ENCODE measurements at regions not wholly inside any gene's neighbourhood (a gene's known extent, or its start where the extent isn't known, plus 50 kb on each side); places are given as distances from the start of the nearest gene placed in this dataset.

GRCh38 chr9:108052431-108053080 lies 563.0 kb upstream of the KLF4 start (continued):
- TF ChIP-seq ZNF331 (CRISPR knock-in tag; IDR thresholded peaks at IDR 0.05; ENCODE audit: low read depth), result no peak
- TF ChIP-seq ETS1 (IDR thresholded peaks at IDR 0.05), result no peak
- no peak for TF ChIP-seq CREB1 (CRISPR knock-in tag; IDR thresholded peaks at IDR 0.05; ENCODE audit: low read depth)
- TF ChIP-seq JUNB (IDR thresholded peaks at IDR 0.05; ENCODE audit: unreplicated experiment), result no peak
- no peak for TF ChIP-seq NANOG (IDR thresholded peaks at IDR 0.05; ENCODE audit: borderline replicate concordance)

GRCh38 chr9:108050894-108051293 lies 561.3 kb upstream of the KLF4 start:
- Histone ChIP-seq H3K4me2 (no peak overlapping the region), H3F3A (replicated peaks; ENCODE audit: low read depth) (no peaks in the 10 kb centered on the region), H3K27ac (ENCODE audit: low read depth) (no peak overlapping the region), H4K20me1 (replicated peaks; ENCODE audit: insufficient read depth) (no peaks in the 10 kb centered on the region), H3K4me1 (ENCODE audit: insufficient read depth) (peaks cover 13% of the 10 kb centered on the region), H3K79me2 (replicated peaks; ENCODE audit: insufficient read depth) (no peaks in the 10 kb centered on the region), H3K36me3 (ENCODE audit: insufficient read depth) (no peaks in the 10 kb centered on the region), H3K9me2 (ENCODE audit: insufficient read depth) (peaks cover 6% of the 10 kb centered on the region; the same call in 1 of the 2 replicates), H3K27me3 (ENCODE audit: insufficient read depth) (no peaks in the 10 kb centered on the region), H3K4me3 (no peak overlapping the region), H2AFZ (no peak overlapping the region)
- peaks cover 16% of the 10 kb centered on the region for H3K4me1 Mint-ChIP-seq
- ATAC-seq (no peak), DNase-seq (ENCODE audit: low spot score) (no peak)
- no peak for TF ChIP-seq POLR2AphosphoS5 (IDR thresholded peaks at IDR 0.05; ENCODE audit: low read depth)
- no peak for TF ChIP-seq EZH2phosphoT487 (IDR thresholded peaks at IDR 0.05; ENCODE audit: unreplicated experiment)
- no peak for TF ChIP-seq ZNF331 (CRISPR knock-in tag; IDR thresholded peaks at IDR 0.05; ENCODE audit: low read depth)
- TF ChIP-seq ETS1 (IDR thresholded peaks at IDR 0.05), result no peak
- TF ChIP-seq ZNF114 (CRISPR knock-in tag; IDR thresholded peaks at IDR 0.05), result no peak
- TF ChIP-seq JUNB (IDR thresholded peaks at IDR 0.05; ENCODE audit: unreplicated experiment), result no peak
- TF ChIP-seq CREB1 (CRISPR knock-in tag; IDR thresholded peaks at IDR 0.05; ENCODE audit: low read depth), result no peak
- TF ChIP-seq STAT1 (IDR thresholded peaks at IDR 0.05; ENCODE audit: unreplicated experiment), result no peak
- TF ChIP-seq NANOG (IDR thresholded peaks at IDR 0.05; ENCODE audit: borderline replicate concordance), result no peak
- no peak for TF ChIP-seq CTCF (conservative IDR thresholded peaks at IDR 0.05; ENCODE audit: low read depth in 2 of 2)
- TF ChIP-seq ZNF462 (CRISPR knock-in tag; IDR thresholded peaks at IDR 0.05), result no peak
- no peak for TF ChIP-seq EZH2 (IDR thresholded peaks at IDR 0.05; ENCODE audit: low read depth, unreplicated experiment)
- H3K4me3 Mint-ChIP-seq, result no peak overlapping the region
- no peak overlapping the region for H3K27ac Mint-ChIP-seq
- no peaks in the 10 kb centered on the region for H3K36me3 Mint-ChIP-seq (ENCODE audit: low read depth)
- H3K27me3 Mint-ChIP-seq (ENCODE audit: insufficient read depth, low read depth, poor library complexity), result peaks cover 8% of the 10 kb centered on the region
- H3K9me3 Mint-ChIP-seq, result no peaks in the 10 kb centered on the region

Measured in GM23338 (cell line).